GM18909 (cell line): ENCODE measurements at regions not wholly inside any gene's neighbourhood (a gene's known extent, or its start where the extent isn't known, plus 50 kb on each side); places are given as distances from the start of the nearest gene placed in this dataset.

Experiments
- ATAC-seq: cut with Tn5 transposase; IDR thresholded peaks from one replicate; pipeline ENCODE4 v1.9.1; 2021; ENCODE audit warnings: mild to moderate bottlenecking; ENCODE audit not compliant: unreplicated experiment, poor library complexity

- ATAC-seq: no peak
These were observed 139.9 kb upstream of the PRLR start for GRCh38 chr5:35369965-35370790.

GRCh38 chr5:35367526-35367925, 137.2 kb upstream of the PRLR start:
- ATAC-seq: no peak

GRCh38 chr5:35365758-35366157, 135.5 kb upstream of the PRLR start:
- no peak for ATAC-seq

GRCh38 chr5:35364350-35364749, 134.1 kb upstream of the PRLR start:
- no peak for ATAC-seq

- ATAC-seq: no peak
These were observed 133.2 kb upstream of the PRLR start for GRCh38 chr5:35363387-35363965.

GRCh38 chr5:35362772-35363171, 132.5 kb upstream of the PRLR start:
- no peak for ATAC-seq

GRCh38 chr5:35360671-35361070, 130.4 kb upstream of the PRLR start:
- ATAC-seq: no peak

- no peak for ATAC-seq
These were observed 129.6 kb upstream of the PRLR start for GRCh38 chr5:35359859-35360258.

- no peak for ATAC-seq
These were observed 127.7 kb upstream of the PRLR start for GRCh38 chr5:35357973-35358372.

- ATAC-seq: no peak
These were observed 126.4 kb upstream of the PRLR start for GRCh38 chr5:35356725-35357124.

- no peak for ATAC-seq
These were observed 124.5 kb upstream of the PRLR start for GRCh38 chr5:35354751-35355150.

GRCh38 chr5:35345222-35345621, 114.9 kb upstream of the PRLR start:
- ATAC-seq: no peak

- no peak for ATAC-seq
These were observed 112.4 kb upstream of the PRLR start for GRCh38 chr5:35342664-35343063.

- ATAC-seq: no peak
These were observed 110.9 kb upstream of the PRLR start for GRCh38 chr5:35341189-35341588.

GRCh38 chr5:35339616-35340100, 109.4 kb upstream of the PRLR start:
- ATAC-seq: no peak

- ATAC-seq: no peak
These were observed 108.7 kb upstream of the PRLR start for GRCh38 chr5:35339006-35339405.

- ATAC-seq: no peak
These were observed 107.8 kb upstream of the PRLR start for GRCh38 chr5:35338157-35338453.

- no peak for ATAC-seq
These were observed 107.3 kb upstream of the PRLR start for GRCh38 chr5:35337340-35338156.

- ATAC-seq: no peak
These were observed 105.9 kb upstream of the PRLR start for GRCh38 chr5:35336230-35336629.

- no peak for ATAC-seq
These were observed 105.5 kb upstream of the PRLR start for GRCh38 chr5:35335752-35336151.

- ATAC-seq: no peak
These were observed 103.1 kb upstream of the PRLR start for GRCh38 chr5:35333366-35333765.
